ENCODE measurements at regions not wholly inside any gene's neighbourhood (a gene's known extent, or its start where the extent isn't known, plus 50 kb on each side); places are given as distances from the start of the nearest gene placed in this dataset.

GRCh38 chr21:16020878-16021277, 291.1 kb downstream of the USP25 start:
- DNase-seq, result no peak

- no peak for DNase-seq
Measured at GRCh38 chr21:16022116-16022515, 292.3 kb downstream of the USP25 start.

GRCh38 chr21:16022921-16023320, 293.1 kb downstream of the USP25 start:
- no peak for DNase-seq

GRCh38 chr21:16028142-16028541, 298.4 kb downstream of the USP25 start:
- no peak for DNase-seq

GRCh38 chr21:16028941-16029464, 299.2 kb downstream of the USP25 start:
- DNase-seq, result no peak

- no peak for DNase-seq
Measured at GRCh38 chr21:16033193-16033592, 303.4 kb downstream of the USP25 start.

GRCh38 chr21:16034446-16035190, 304.8 kb downstream of the USP25 start:
- no peak for DNase-seq

- DNase-seq, result no peak
Measured at GRCh38 chr21:16037421-16037955, 307.7 kb downstream of the USP25 start.

- DNase-seq, result no peak
Measured at GRCh38 chr21:16040601-16041000, 310.8 kb downstream of the USP25 start.

GRCh38 chr21:16044676-16045075, 314.9 kb downstream of the USP25 start:
- DNase-seq, result no peak

GRCh38 chr21:16046656-16047330, 317.0 kb downstream of the USP25 start:
- DNase-seq, result no peak

GRCh38 chr21:16047904-16048303, 318.1 kb downstream of the USP25 start:
- no peak for DNase-seq

- DNase-seq, result peak; percentile 25
Measured at GRCh38 chr21:16055014-16055413, 325.2 kb downstream of the USP25 start.

- no peak for DNase-seq
Measured at GRCh38 chr21:16058896-16059295, 329.1 kb downstream of the USP25 start.

GRCh38 chr21:16059981-16060380, 330.2 kb downstream of the USP25 start:
- no peak for DNase-seq

- no peak for DNase-seq
Measured at GRCh38 chr21:16061194-16061593, 331.4 kb downstream of the USP25 start.

GRCh38 chr21:16069178-16070112, 339.7 kb downstream of the USP25 start:
- DNase-seq, result no peak

GRCh38 chr21:16070207-16070651, 340.4 kb downstream of the USP25 start:
- no peak for DNase-seq

- DNase-seq, result peak; percentile 31
Measured at GRCh38 chr21:16071092-16071491, 341.3 kb downstream of the USP25 start.

- DNase-seq, result no peak
Measured at GRCh38 chr21:16071761-16072160, 342.0 kb downstream of the USP25 start.

- DNase-seq, result no peak
Measured at GRCh38 chr21:16072221-16072620, 342.4 kb downstream of the USP25 start.

GRCh38 chr21:16072737-16073136, 343.0 kb downstream of the USP25 start:
- no peak for DNase-seq

GRCh38 chr21:16073586-16073985, 343.8 kb downstream of the USP25 start:
- DNase-seq, result no peak
